GM23338 (cell line): ENCODE measurements at regions not wholly inside any gene's neighbourhood (a gene's known extent, or its start where the extent isn't known, plus 50 kb on each side); places are given as distances from the start of the nearest gene placed in this dataset.

Experiments
- ATAC-seq: fragments of 200-7000 bp; cut with Tn5 transposase; 3 replicates; pipeline ENCODE4 v1.9.1; 2020
- DNase-seq: peaks from one replicate; pipeline ENCODE4 v3.0.0-alpha.2; 2015; ENCODE audit warnings: low spot score
- H2AFZ ChIP-seq: fragments of 200-600 bp; sonication (generic); 2 replicates; pipeline ENCODE4 v1.8.0; 2016; ENCODE audit warnings: antibody characterized with exemption, mild to moderate bottlenecking, moderate library complexity
- H3F3A ChIP-seq: fragments of 200-600 bp; sonication (generic); replicated peaks from 2 replicates; pipeline ENCODE4 v1.8.0; 2017; ENCODE audit warnings: antibody characterized with exemption, mixed run types, low read depth
- H3K27ac ChIP-seq: fragments of 200-600 bp; sonication (generic); 2 replicates; pipeline ENCODE4 v1.6.1; 2016; ENCODE audit warnings: low read depth
- H3K27me3 ChIP-seq: fragments of 200-600 bp; sonication (generic); 2 replicates; pipeline ENCODE4 v1.8.0; 2016; ENCODE audit warnings: mild to moderate bottlenecking, mixed run types, moderate library complexity; ENCODE audit not compliant: insufficient read depth
- H3K36me3 ChIP-seq: fragments of 200-600 bp; sonication (generic); 2 replicates; pipeline ENCODE4 v1.8.0; 2016; ENCODE audit warnings: mild to moderate bottlenecking; ENCODE audit not compliant: insufficient read depth
- H3K4me1 ChIP-seq: fragments of 200-600 bp; sonication (generic); 2 replicates; pipeline ENCODE4 v1.8.0; 2016; ENCODE audit warnings: mild to moderate bottlenecking, moderate library complexity; ENCODE audit not compliant: insufficient read depth
- H3K4me2 ChIP-seq: fragments of 200-600 bp; sonication (generic); 2 replicates; pipeline ENCODE4 v1.7.1; 2017; ENCODE audit warnings: mixed run types
- H3K4me3 ChIP-seq: fragments of 200-600 bp; sonication (generic); 2 replicates; pipeline ENCODE4 v1.6.1; 2016; ENCODE audit warnings: mixed run types
- H3K79me2 ChIP-seq: fragments of 200-600 bp; sonication (generic); replicated peaks from 2 replicates; pipeline ENCODE4 v1.8.0; 2017; ENCODE audit warnings: mild to moderate bottlenecking; ENCODE audit not compliant: insufficient read depth
- H3K9me2 ChIP-seq: fragments of 200-600 bp; sonication (generic); 2 replicates; pipeline ENCODE4 v1.8.0; 2017; ENCODE audit not compliant: insufficient read depth
- H4K20me1 ChIP-seq: fragments of 200-600 bp; sonication (generic); replicated peaks from 2 replicates; pipeline ENCODE4 v1.8.0; 2017; ENCODE audit warnings: mild to moderate bottlenecking; ENCODE audit not compliant: insufficient read depth
- H3K27ac Mint-ChIP-seq: 2 replicates; pipeline ENCODE4 v1.8.0; 2020; ENCODE audit warnings: inconsistent platforms, mild to moderate bottlenecking, moderate library complexity, mixed read lengths
- H3K27me3 Mint-ChIP-seq: 3 replicates; pipeline ENCODE4 v1.8.0; 2022; ENCODE audit warnings: low read depth, mild to moderate bottlenecking, moderate library complexity, mixed read lengths, inconsistent platforms; ENCODE audit not compliant: insufficient read depth, poor library complexity
- H3K36me3 Mint-ChIP-seq: 3 replicates; pipeline ENCODE4 v1.8.0; 2021; ENCODE audit warnings: low read depth, mild to moderate bottlenecking, inconsistent platforms, moderate library complexity, mixed read lengths
- H3K4me1 Mint-ChIP-seq: 3 replicates; pipeline ENCODE4 v1.8.0; 2020; ENCODE audit warnings: mild to moderate bottlenecking, inconsistent platforms, mixed read lengths
- H3K4me3 Mint-ChIP-seq: 3 replicates; pipeline ENCODE4 v1.8.0; 2021; ENCODE audit warnings: moderate library complexity, mild to moderate bottlenecking, inconsistent platforms, mixed read lengths
- H3K9me3 Mint-ChIP-seq: 3 replicates; pipeline ENCODE4 v1.8.0; 2020; ENCODE audit warnings: moderate library complexity, mild to moderate bottlenecking, inconsistent platforms, mixed read lengths
- CREB1 ChIP-seq: fragments of 250-450 bp; sonication (Bioruptor Pico); IDR thresholded peaks from 2 replicates; pipeline ENCODE4 v1.5.0; 2020; ENCODE audit warnings: low read depth, mild to moderate bottlenecking, moderate library complexity
- EZH2 ChIP-seq: fragments of 200-600 bp; sonication (generic); IDR thresholded peaks from one replicate; pipeline ENCODE4 v1.8.0; 2017; ENCODE audit warnings: antibody characterized with exemption, mild to moderate bottlenecking, low read depth; ENCODE audit not compliant: unreplicated experiment
- EZH2phosphoT487 ChIP-seq: fragments of 200-600 bp; sonication (generic); IDR thresholded peaks from one replicate; pipeline ENCODE4 v1.8.1; 2018; ENCODE audit warnings: antibody characterized with exemption; ENCODE audit not compliant: unreplicated experiment
- JUNB ChIP-seq: IDR thresholded peaks from one replicate; pipeline ENCODE4 v1.6.1; 2016; ENCODE audit warnings: antibody characterized with exemption; ENCODE audit not compliant: unreplicated experiment
- NANOG ChIP-seq: IDR thresholded peaks from 2 replicates; pipeline ENCODE4 v1.6.1; 2016; ENCODE audit warnings: antibody characterized with exemption, borderline replicate concordance
- POLR2AphosphoS5 ChIP-seq: IDR thresholded peaks from 2 replicates; pipeline ENCODE4 v1.6.1; 2016; ENCODE audit warnings: antibody characterized with exemption, low read depth
- STAT1 ChIP-seq: IDR thresholded peaks from one replicate; pipeline ENCODE4 v1.6.1; 2016; ENCODE audit warnings: antibody characterized with exemption; ENCODE audit not compliant: unreplicated experiment
- ZNF331 ChIP-seq: fragments of 250-450 bp; sonication (Bioruptor Pico); IDR thresholded peaks from 2 replicates; pipeline ENCODE4 v1.5.0; 2020; ENCODE audit warnings: low read depth, mild to moderate bottlenecking, moderate library complexity
- TF ChIP-seq, protein P1 (sequence below): IDR thresholded peaks from one replicate; pipeline ENCODE4 v1.6.1; 2018; ENCODE audit warnings: antibody characterized with exemption; ENCODE audit not compliant: unreplicated experiment
- TF ChIP-seq, protein P2 (sequence below): IDR thresholded peaks from 2 replicates; pipeline ENCODE4 v1.6.1; 2016; ENCODE audit warnings: antibody characterized with exemption
- TF ChIP-seq, protein P3 (sequence below): fragments of 250-450 bp; sonication (Bioruptor Pico); IDR thresholded peaks from 2 replicates; pipeline ENCODE4 v1.5.0; 2020; ENCODE audit warnings: mild to moderate bottlenecking, moderate library complexity
- TF ChIP-seq, protein P4 (sequence below), 2 experiments: fragments of 200-600 bp in 1 of 2; sonication (generic) in 1 of 2; conservative IDR thresholded peaks; 2 replicates each; pipeline versions ENCODE4 v1.5.1 to v1.6.1; 2016 to 2017; ENCODE audit warnings: antibody characterized with exemption in 2 of 2, low read depth in 2 of 2, mild to moderate bottlenecking in 2 of 2, moderate library complexity in 1 of 2

DNA sequence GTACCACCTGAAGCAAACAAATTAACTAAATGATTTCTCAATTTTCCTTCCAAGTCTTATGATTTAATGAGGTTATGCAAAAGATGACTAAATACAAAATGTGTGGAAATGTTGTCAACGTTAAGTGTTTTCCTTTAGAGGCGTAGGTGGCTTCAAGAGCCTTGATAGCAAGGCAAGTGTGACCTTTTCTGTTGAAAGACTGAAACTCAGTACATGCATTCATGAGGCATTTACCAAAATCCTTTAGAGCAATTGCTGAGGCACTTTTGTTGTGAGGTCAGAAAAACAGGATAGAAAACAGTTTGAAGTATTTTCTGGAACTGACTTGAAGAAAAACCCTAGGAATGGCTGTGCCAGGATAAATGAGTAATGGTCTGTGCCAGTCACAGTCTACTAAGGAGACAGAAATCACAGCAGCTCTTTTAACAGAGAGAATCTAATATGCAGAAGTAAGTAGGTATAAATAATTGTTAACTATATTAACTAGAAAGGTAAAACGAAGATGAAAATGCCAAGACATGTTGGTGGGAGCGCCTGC is 326.5 kb upstream of the CDH20 start:
- Histone ChIP-seq H3K9me2 (no peaks in the 10 kb centered on the region), H2AFZ (0 out of 2 replicates have a peak overlapping the region, but pooled peaks have one; percentile 45), H3K4me3 (no peak overlapping the region), H3K27ac (no peak overlapping the region), H3K36me3 (no peaks in the 10 kb centered on the region), H3K4me1 (peaks cover 9% of the 10 kb centered on the region; the same call in 1 of the 2 replicates), H3K27me3 (no peaks in the 10 kb centered on the region), H4K20me1 (no peaks in the 10 kb centered on the region), H3K4me2 (no peak overlapping the region), H3K79me2 (no peaks in the 10 kb centered on the region), H3F3A (no peaks in the 10 kb centered on the region)
- Mint-ChIP-seq H3K4me1 (no peaks in the 10 kb centered on the region), H3K27ac (no peak overlapping the region), H3K36me3 (no peaks in the 10 kb centered on the region), H3K27me3 (no peaks in the 10 kb centered on the region), H3K4me3 (no peak overlapping the region), H3K9me3 (no peaks in the 10 kb centered on the region; the same call in 2 of the 3 replicates)
- DNase-seq (peak; percentile 6), ATAC-seq (no peak)
- TF ChIP-seq CREB1 (CRISPR knock-in tag) = no peak
- TF ChIP-seq EZH2phosphoT487 = no peak
- no peak for TF ChIP-seq STAT1
- TF ChIP-seq, protein P1, sequence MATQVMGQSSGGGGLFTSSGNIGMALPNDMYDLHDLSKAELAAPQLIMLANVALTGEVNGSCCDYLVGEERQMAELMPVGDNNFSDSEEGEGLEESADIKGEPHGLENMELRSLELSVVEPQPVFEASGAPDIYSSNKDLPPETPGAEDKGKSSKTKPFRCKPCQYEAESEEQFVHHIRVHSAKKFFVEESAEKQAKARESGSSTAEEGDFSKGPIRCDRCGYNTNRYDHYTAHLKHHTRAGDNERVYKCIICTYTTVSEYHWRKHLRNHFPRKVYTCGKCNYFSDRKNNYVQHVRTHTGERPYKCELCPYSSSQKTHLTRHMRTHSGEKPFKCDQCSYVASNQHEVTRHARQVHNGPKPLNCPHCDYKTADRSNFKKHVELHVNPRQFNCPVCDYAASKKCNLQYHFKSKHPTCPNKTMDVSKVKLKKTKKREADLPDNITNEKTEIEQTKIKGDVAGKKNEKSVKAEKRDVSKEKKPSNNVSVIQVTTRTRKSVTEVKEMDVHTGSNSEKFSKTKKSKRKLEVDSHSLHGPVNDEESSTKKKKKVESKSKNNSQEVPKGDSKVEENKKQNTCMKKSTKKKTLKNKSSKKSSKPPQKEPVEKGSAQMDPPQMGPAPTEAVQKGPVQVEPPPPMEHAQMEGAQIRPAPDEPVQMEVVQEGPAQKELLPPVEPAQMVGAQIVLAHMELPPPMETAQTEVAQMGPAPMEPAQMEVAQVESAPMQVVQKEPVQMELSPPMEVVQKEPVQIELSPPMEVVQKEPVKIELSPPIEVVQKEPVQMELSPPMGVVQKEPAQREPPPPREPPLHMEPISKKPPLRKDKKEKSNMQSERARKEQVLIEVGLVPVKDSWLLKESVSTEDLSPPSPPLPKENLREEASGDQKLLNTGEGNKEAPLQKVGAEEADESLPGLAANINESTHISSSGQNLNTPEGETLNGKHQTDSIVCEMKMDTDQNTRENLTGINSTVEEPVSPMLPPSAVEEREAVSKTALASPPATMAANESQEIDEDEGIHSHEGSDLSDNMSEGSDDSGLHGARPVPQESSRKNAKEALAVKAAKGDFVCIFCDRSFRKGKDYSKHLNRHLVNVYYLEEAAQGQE = no peak
- TF ChIP-seq, protein P2, sequence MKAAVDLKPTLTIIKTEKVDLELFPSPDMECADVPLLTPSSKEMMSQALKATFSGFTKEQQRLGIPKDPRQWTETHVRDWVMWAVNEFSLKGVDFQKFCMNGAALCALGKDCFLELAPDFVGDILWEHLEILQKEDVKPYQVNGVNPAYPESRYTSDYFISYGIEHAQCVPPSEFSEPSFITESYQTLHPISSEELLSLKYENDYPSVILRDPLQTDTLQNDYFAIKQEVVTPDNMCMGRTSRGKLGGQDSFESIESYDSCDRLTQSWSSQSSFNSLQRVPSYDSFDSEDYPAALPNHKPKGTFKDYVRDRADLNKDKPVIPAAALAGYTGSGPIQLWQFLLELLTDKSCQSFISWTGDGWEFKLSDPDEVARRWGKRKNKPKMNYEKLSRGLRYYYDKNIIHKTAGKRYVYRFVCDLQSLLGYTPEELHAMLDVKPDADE = no peak
- TF ChIP-seq, protein P3, sequence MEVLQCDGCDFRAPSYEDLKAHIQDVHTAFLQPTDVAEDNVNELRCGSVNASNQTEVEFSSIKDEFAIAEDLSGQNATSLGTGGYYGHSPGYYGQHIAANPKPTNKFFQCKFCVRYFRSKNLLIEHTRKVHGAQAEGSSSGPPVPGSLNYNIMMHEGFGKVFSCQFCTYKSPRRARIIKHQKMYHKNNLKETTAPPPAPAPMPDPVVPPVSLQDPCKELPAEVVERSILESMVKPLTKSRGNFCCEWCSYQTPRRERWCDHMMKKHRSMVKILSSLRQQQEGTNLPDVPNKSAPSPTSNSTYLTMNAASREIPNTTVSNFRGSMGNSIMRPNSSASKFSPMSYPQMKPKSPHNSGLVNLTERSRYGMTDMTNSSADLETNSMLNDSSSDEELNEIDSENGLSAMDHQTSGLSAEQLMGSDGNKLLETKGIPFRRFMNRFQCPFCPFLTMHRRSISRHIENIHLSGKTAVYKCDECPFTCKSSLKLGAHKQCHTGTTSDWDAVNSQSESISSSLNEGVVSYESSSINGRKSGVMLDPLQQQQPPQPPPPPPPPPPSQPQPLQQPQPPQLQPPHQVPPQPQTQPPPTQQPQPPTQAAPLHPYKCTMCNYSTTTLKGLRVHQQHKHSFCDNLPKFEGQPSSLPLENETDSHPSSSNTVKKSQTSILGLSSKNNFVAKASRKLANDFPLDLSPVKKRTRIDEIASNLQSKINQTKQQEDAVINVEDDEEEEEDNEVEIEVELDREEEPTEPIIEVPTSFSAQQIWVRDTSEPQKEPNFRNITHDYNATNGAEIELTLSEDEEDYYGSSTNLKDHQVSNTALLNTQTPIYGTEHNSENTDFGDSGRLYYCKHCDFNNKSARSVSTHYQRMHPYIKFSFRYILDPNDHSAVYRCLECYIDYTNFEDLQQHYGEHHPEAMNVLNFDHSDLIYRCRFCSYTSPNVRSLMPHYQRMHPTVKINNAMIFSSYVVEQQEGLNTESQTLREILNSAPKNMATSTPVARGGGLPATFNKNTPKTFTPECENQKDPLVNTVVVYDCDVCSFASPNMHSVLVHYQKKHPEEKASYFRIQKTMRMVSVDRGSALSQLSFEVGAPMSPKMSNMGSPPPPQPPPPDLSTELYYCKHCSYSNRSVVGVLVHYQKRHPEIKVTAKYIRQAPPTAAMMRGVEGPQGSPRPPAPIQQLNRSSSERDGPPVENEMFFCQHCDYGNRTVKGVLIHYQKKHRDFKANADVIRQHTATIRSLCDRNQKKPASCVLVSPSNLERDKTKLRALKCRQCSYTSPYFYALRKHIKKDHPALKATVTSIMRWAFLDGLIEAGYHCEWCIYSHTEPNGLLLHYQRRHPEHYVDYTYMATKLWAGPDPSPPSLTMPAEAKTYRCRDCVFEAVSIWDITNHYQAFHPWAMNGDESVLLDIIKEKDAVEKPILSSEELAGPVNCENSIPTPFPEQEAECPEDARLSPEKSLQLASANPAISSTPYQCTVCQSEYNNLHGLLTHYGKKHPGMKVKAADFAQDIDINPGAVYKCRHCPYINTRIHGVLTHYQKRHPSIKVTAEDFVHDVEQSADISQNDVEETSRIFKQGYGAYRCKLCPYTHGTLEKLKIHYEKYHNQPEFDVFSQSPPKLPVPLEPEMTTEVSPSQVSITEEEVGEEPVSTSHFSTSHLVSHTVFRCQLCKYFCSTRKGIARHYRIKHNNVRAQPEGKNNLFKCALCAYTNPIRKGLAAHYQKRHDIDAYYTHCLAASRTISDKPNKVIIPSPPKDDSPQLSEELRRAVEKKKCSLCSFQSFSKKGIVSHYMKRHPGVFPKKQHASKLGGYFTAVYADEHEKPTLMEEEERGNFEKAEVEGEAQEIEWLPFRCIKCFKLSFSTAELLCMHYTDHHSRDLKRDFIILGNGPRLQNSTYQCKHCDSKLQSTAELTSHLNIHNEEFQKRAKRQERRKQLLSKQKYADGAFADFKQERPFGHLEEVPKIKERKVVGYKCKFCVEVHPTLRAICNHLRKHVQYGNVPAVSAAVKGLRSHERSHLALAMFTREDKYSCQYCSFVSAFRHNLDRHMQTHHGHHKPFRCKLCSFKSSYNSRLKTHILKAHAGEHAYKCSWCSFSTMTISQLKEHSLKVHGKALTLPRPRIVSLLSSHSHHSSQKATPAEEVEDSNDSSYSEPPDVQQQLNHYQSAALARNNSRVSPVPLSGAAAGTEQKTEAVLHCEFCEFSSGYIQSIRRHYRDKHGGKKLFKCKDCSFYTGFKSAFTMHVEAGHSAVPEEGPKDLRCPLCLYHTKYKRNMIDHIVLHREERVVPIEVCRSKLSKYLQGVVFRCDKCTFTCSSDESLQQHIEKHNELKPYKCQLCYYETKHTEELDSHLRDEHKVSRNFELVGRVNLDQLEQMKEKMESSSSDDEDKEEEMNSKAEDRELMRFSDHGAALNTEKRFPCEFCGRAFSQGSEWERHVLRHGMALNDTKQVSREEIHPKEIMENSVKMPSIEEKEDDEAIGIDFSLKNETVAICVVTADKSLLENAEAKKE = no peak
- no peak for TF ChIP-seq EZH2
- TF ChIP-seq, protein P4, sequence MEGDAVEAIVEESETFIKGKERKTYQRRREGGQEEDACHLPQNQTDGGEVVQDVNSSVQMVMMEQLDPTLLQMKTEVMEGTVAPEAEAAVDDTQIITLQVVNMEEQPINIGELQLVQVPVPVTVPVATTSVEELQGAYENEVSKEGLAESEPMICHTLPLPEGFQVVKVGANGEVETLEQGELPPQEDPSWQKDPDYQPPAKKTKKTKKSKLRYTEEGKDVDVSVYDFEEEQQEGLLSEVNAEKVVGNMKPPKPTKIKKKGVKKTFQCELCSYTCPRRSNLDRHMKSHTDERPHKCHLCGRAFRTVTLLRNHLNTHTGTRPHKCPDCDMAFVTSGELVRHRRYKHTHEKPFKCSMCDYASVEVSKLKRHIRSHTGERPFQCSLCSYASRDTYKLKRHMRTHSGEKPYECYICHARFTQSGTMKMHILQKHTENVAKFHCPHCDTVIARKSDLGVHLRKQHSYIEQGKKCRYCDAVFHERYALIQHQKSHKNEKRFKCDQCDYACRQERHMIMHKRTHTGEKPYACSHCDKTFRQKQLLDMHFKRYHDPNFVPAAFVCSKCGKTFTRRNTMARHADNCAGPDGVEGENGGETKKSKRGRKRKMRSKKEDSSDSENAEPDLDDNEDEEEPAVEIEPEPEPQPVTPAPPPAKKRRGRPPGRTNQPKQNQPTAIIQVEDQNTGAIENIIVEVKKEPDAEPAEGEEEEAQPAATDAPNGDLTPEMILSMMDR (conservative IDR thresholded peaks at IDR 0.05; ENCODE audit: low read depth in 2 of 2) = no peak
- no peak for TF ChIP-seq JUNB
- no peak for TF ChIP-seq POLR2AphosphoS5
- TF ChIP-seq ZNF331 (CRISPR knock-in tag) = no peak
- no peak for TF ChIP-seq NANOG
